ENCODE measurements at regions not wholly inside any gene's neighbourhood (a gene's known extent, or its start where the extent isn't known, plus 50 kb on each side); places are given as distances from the start of the nearest gene placed in this dataset.

DNA sequence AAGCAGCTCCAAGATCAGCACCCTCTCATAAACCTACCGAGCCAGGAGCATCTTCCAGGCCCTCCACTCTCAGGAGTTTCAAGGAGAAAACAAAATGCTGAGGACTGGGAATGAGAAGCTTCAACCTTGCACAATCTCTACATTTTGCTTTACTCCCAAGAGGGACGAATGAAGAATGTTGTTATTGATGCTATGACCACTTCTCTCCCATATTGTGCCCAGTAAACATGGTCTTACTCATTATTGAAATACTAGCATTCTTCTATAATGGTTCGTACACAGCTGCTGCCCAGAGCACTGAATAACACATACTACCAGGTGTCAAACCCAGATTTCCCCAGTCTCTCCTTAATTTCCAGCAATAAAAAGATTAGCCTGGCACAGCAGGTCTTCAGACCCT lies 63.4 kb upstream of the BET1 start:
- Histone ChIP-seq H3K4me3 (no peak overlapping the region), H3K27ac (no peak overlapping the region), H3K9me3 (no peaks in the 10 kb centered on the region), H3K36me3 (no peaks in the 10 kb centered on the region), H3K4me1 (no peaks in the 10 kb centered on the region), H3K27me3 (peaks cover 7 to 11% of the 10 kb centered on the region in 2 donors)
- DNase-seq, result no peak
- no peak for ATAC-seq
- intact Hi-C loops (cut with DNase I), result no loop called here
- TF ChIP-seq, protein P1, sequence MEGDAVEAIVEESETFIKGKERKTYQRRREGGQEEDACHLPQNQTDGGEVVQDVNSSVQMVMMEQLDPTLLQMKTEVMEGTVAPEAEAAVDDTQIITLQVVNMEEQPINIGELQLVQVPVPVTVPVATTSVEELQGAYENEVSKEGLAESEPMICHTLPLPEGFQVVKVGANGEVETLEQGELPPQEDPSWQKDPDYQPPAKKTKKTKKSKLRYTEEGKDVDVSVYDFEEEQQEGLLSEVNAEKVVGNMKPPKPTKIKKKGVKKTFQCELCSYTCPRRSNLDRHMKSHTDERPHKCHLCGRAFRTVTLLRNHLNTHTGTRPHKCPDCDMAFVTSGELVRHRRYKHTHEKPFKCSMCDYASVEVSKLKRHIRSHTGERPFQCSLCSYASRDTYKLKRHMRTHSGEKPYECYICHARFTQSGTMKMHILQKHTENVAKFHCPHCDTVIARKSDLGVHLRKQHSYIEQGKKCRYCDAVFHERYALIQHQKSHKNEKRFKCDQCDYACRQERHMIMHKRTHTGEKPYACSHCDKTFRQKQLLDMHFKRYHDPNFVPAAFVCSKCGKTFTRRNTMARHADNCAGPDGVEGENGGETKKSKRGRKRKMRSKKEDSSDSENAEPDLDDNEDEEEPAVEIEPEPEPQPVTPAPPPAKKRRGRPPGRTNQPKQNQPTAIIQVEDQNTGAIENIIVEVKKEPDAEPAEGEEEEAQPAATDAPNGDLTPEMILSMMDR (IDR thresholded peaks at IDR 0.05), result no peak

DNA sequence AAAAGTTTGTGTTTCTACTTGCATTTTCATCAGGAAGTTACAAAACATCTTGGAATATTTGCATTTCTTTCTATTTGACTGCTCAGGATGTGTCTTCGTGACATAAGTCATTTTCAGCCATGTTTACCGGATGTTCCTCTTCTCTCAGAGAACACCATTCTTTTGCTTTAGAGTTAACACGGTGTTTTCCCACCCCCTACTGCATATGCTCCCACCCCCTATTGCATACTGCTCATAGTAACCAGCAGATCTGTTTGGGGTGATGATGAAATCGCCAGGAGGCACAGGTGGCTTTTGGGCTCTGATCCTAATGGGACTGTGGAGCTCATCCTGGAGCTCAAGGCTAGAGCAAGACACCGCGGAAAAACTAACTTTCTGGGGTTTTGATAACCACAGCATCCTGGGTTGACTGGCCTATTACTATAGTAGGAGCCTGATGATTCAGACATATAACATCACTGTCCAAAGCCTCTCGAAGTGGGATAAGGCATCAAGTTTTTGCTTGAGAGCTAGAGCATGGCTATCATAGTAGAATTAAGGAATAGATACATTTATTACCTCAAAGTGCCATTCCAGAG lies 65.1 kb upstream of the BET1 start:
- Histone ChIP-seq H3K36me3 (no peaks in the 10 kb centered on the region), H3K27ac (no peak overlapping the region), H3K27me3 (peaks cover 0 to 8% of the 10 kb centered on the region in 2 donors), H3K4me3 (no peak overlapping the region), H3K9me3 (no peaks in the 10 kb centered on the region), H3K4me1 (no peaks in the 10 kb centered on the region)
- ATAC-seq (no peak), DNase-seq (no peak)
- TF ChIP-seq, protein P1 (IDR thresholded peaks at IDR 0.05), result no peak
- intact Hi-C loops (cut with DNase I), result no loop called here

DNA sequence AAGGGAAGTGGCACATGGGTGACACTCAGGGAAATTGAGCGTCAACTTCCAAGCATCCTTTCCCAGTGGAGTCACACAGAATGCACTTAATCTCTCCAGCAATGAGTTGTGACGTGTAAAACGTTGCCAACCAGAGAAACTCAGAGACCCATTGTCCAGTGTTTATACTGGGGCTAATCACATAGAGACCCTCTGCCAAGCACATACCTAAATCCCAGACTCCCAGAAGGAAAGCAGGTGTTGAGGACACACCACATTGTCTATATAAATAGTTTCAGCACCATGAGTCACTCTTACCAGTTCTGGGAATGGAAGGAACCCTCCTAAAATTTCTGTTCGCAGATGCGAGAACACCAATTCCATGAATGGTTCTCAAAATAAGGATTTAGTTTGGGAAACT lies 76.4 kb upstream of the BET1 start:
- TF ChIP-seq, protein P1 (IDR thresholded peaks at IDR 0.05), result no peak
- H3K4me3 ChIP-seq, result no peak overlapping the region
- H3K9me3 ChIP-seq, result no peaks in the 10 kb centered on the region
- H3K36me3 ChIP-seq, result no peaks in the 10 kb centered on the region
- no peaks in the 10 kb centered on the region for H3K4me1 ChIP-seq
- ATAC-seq (no peak), DNase-seq (no peak)
- intact Hi-C loops (cut with DNase I), result no loop called here
- H3K27me3 ChIP-seq, result no peaks in the 10 kb centered on the region
- H3K27ac ChIP-seq, result no peak overlapping the region

DNA sequence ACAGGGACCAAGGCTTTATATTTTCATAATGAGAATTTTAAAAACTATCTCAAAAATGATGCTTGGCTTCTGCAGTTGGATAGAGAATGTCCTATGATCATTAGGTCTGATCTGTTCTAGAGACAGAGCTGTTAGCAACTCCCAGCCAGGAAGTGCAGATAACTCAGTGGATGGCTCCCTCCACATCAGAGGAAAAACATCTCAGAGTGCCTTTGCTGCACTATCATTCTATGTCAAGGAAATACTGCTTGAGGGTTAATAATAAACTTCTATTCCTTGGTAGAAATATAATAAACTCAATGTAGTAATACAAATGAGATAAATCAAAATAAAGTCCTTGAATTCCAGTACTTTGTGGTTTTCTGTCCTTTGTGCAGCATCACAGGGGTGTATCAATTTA lies 78.0 kb upstream of the BET1 start:
- Histone ChIP-seq H3K36me3 (no peaks in the 10 kb centered on the region), H3K4me1 (no peaks in the 10 kb centered on the region), H3K9me3 (no peaks in the 10 kb centered on the region), H3K27me3 (no peaks in the 10 kb centered on the region), H3K27ac (no peak overlapping the region), H3K4me3 (no peak overlapping the region)
- TF ChIP-seq, protein P1 (IDR thresholded peaks at IDR 0.05), result no peak
- ATAC-seq, result no peak
- no peak for DNase-seq
- intact Hi-C loops (cut with DNase I), result no loop called here

DNA sequence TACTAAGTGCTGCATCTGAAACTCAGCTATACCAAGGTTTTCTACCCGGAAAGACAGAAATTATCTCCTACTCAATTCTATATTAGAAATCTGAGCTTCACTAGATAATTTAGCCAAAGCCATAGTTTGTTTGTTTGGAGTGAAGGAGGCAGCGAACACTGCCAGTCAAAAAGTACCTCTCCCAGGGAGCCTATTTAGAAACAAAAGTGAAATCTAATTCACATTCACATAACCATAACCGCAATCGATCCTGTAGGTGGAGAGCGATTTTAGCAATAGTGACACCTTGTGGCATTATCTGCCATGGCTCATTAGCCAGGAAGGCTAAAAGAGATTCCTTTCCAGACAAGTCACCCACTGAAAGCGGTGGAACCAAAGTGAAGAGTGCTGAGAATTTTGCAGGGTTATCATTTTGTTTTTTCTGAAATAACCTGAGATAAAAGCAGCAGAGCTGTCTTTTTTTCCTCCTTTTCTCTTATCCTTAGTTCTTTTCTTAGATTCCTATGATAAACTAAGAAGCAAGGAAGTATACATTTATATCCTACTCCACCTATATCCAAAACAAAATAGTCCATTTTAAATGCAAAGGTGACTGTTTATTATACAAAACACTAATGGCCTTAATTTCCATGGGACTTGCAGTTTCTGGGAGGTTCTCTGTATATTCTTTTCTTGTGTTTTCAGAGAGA lies 83.7 kb upstream of the BET1 start:
- H3K4me1 ChIP-seq, result peaks cover 0 to 7% of the 10 kb centered on the region in 2 donors
- H3K9me3 ChIP-seq, result no peaks in the 10 kb centered on the region
- no peaks in the 10 kb centered on the region for H3K36me3 ChIP-seq
- H3K27ac ChIP-seq, result no peak overlapping the region
- H3K27me3 ChIP-seq, result no peaks in the 10 kb centered on the region
- TF ChIP-seq, protein P1 (IDR thresholded peaks at IDR 0.05), result peak; percentile 74 to 76
- DNase-seq (peak in 2 of 4 donors; percentile 24 to 44), ATAC-seq (peak; percentile 90)
- intact Hi-C loops (cut with DNase I), result no loop called here
- no peak overlapping the region for H3K4me3 ChIP-seq

Measured in left lung (tissue), 4 donors.